Astrocyte (in vitro differentiated cells and primary cell): ENCODE measurements at regions not wholly inside any gene's neighbourhood (a gene's known extent, or its start where the extent isn't known, plus 50 kb on each side); places are given as distances from the start of the nearest gene placed in this dataset.
A peak's percentile ranks its signal among the peaks of the same experiment; 100 is the strongest.
"Not testable (repeated sequence)": the region's sequence is repeated elsewhere in the genome, so short reads cannot be mapped to it uniquely, and the experiment has no call there.

ENCODE experiments used
- DNase-seq: peaks from one replicate; pipeline ENCODE4 v3.0.0-alpha.2; 2010; ENCODE audit warnings: low read depth
- FAIRE-seq: peaks from 2 replicates; lab custom pipeline; 2011; peaks lifted over from hg19 to GRCh38; lab: Jason Lieb, UNC
- H2AFZ ChIP-seq: 2 replicates; pipeline ENCODE4 v1.6.0; 2012; ENCODE audit warnings: low read depth, low read length, inconsistent platforms
- H3K27ac ChIP-seq: 2 replicates; pipeline ENCODE4 v1.5.1; 2011; ENCODE audit warnings: low read depth, low read length, inconsistent platforms
- H3K27me3 ChIP-seq: 2 replicates; pipeline ENCODE4 v1.6.0; 2011; ENCODE audit warnings: low read length, inconsistent platforms; ENCODE audit not compliant: insufficient read depth
- H3K36me3 ChIP-seq: 2 replicates; pipeline ENCODE4 v1.5.1; 2011; ENCODE audit warnings: low read length, inconsistent platforms; ENCODE audit not compliant: insufficient read depth
- H3K4me1 ChIP-seq: 2 replicates; pipeline ENCODE4 v1.5.1; 2011; ENCODE audit warnings: low read length, inconsistent platforms; ENCODE audit not compliant: insufficient read depth
- H3K4me2 ChIP-seq: 2 replicates; pipeline ENCODE4 v1.6.0; 2012; ENCODE audit warnings: low read length, inconsistent platforms
- H3K4me3 ChIP-seq: 2 replicates; pipeline ENCODE4 v1.5.1; 2011; ENCODE audit warnings: low read depth, mild to moderate bottlenecking, low read length, inconsistent platforms; ENCODE audit not compliant: insufficient read depth
- H3K79me2 ChIP-seq: 2 replicates; pipeline ENCODE4 v1.6.0; 2012; ENCODE audit warnings: mild to moderate bottlenecking, low read length, inconsistent platforms; ENCODE audit not compliant: insufficient read depth
- H3K9ac ChIP-seq: 2 replicates; pipeline ENCODE4 v1.6.0; 2012; ENCODE audit warnings: mild to moderate bottlenecking, low read length, inconsistent platforms
- H3K9me3 ChIP-seq: 2 replicates; pipeline ENCODE4 v1.5.1; 2012; ENCODE audit warnings: low read depth, mild to moderate bottlenecking, low read length, inconsistent platforms; ENCODE audit not compliant: insufficient read depth
- H4K20me1 ChIP-seq: 2 replicates; pipeline ENCODE4 v1.6.0; 2012; ENCODE audit warnings: low read length, inconsistent platforms; ENCODE audit not compliant: insufficient read depth
- H3K27ac Mint-ChIP-seq: one replicate; pipeline ENCODE4 v1.8.0; 2021; ENCODE audit warnings: mild to moderate bottlenecking, mixed read lengths; ENCODE audit not compliant: unreplicated experiment
- H3K27me3 Mint-ChIP-seq: one replicate; pipeline ENCODE4 v1.8.0; 2021; ENCODE audit warnings: low read depth, mixed read lengths; ENCODE audit not compliant: unreplicated experiment
- H3K36me3 Mint-ChIP-seq: one replicate; pipeline ENCODE4 v1.8.0; 2021; ENCODE audit warnings: low read depth, mixed read lengths; ENCODE audit not compliant: unreplicated experiment
- H3K4me1 Mint-ChIP-seq: one replicate; pipeline ENCODE4 v1.8.0; 2021; ENCODE audit warnings: low read depth, mixed read lengths; ENCODE audit not compliant: unreplicated experiment
- H3K4me3 Mint-ChIP-seq: one replicate; pipeline ENCODE4 v1.8.0; 2021; ENCODE audit warnings: mild to moderate bottlenecking, moderate library complexity, mixed read lengths; ENCODE audit not compliant: unreplicated experiment
- H3K9me3 Mint-ChIP-seq: one replicate; pipeline ENCODE4 v1.8.0; 2021; ENCODE audit warnings: mild to moderate bottlenecking, mixed read lengths; ENCODE audit not compliant: unreplicated experiment

DNA sequence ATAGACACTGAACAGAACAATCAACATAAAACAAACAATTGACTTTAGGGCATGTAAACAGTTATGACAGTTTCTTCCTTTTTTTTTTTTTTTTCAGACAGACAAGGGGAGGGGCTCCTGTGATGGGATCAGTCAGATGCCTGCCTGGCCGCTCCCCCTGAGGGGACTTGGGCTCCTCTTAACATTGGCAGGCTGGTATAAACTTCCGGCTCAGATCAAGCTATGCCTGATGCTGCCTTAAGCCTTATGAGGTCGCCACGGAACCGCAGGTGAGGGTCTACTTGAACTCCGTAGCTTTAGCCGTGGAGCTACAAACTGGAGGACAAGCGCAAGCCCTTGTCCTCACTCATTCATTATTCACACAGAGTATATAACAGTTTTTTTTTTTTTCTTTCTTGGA, 115.8 kb downstream of the UNC93B1 start:
- not testable (repeated sequence) for H2AFZ ChIP-seq, H4K20me1 ChIP-seq, H3K9me3 Mint-ChIP-seq, H3K79me2 ChIP-seq, H3K36me3 ChIP-seq, H3K27ac Mint-ChIP-seq, H3K4me1 ChIP-seq, DNase-seq, FAIRE-seq, H3K27me3 ChIP-seq, H3K4me3 Mint-ChIP-seq, H3K36me3 Mint-ChIP-seq, H3K4me2 ChIP-seq, H3K27ac ChIP-seq, H3K4me3 ChIP-seq, H3K9ac ChIP-seq, H3K9me3 ChIP-seq
- Mint-ChIP-seq H3K4me1 (peaks cover 11% of the 10 kb centered on the region), H3K27me3 (peaks cover 32% of the 10 kb centered on the region)

DNA sequence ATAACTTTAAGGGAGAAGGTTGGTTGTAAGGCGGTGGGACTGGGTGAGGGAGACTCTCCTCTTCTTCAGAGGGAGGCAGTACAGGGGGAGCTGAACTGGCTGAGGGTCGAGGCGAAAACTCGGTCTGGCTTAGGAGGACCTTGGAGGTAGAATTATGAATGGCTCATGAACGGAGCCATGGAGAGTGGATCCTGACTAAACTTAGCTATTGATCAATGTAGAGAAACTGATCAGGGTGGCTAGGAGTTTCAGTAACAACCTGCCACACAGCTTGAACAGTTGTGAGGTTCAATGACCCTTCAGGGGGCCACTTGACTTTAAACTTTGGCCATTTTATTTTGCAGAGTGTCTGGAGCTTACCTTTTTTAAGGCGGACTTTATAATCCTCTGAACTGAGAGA, 117.2 kb downstream of the UNC93B1 start:
- FAIRE-seq, H3K27ac Mint-ChIP-seq: not testable (repeated sequence)
- H3K4me1 Mint-ChIP-seq = peaks cover 11% of the 10 kb centered on the region

DNA sequence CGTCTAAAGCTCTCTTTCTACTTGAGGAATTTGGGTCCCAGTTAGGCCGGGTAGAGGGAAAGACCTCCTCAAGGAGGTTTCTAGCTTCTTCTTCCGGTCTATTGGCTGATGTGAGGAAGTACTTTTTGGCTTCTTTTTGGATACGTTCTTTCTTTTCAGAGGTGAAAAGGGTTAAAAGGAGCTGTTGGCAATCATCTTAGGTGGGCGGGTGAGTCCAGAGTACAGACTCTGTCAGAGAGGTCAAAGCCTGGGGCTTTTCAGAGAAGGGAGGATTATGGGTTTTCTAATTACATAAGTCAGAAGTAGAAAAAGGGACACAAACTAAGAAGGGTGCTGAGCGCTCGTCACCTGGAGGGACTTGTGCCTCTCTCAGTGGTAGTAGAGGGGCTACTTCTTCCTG, 117.7 kb downstream of the UNC93B1 start:
- not testable (repeated sequence) for H3K4me2 ChIP-seq, H2AFZ ChIP-seq, H3K9ac ChIP-seq, H3K79me2 ChIP-seq, H3K4me1 ChIP-seq, DNase-seq, H3K36me3 ChIP-seq, H3K4me3 ChIP-seq, H3K9me3 Mint-ChIP-seq, H3K36me3 Mint-ChIP-seq, H3K4me3 Mint-ChIP-seq, H4K20me1 ChIP-seq, H3K27me3 ChIP-seq, FAIRE-seq, H3K27ac ChIP-seq, H3K9me3 ChIP-seq
- Mint-ChIP-seq H3K27ac (peak overlapping the region; percentile 34), H3K4me1 (peaks cover 11% of the 10 kb centered on the region), H3K27me3 (peaks cover 36% of the 10 kb centered on the region)

More for the DNA sequence above, 117.2 kb downstream of the UNC93B1 start:
- not testable (repeated sequence) for H2AFZ ChIP-seq, H3K79me2 ChIP-seq, H3K27ac ChIP-seq, H3K4me1 ChIP-seq, H3K9ac ChIP-seq, H3K27me3 ChIP-seq, H3K36me3 ChIP-seq, H4K20me1 ChIP-seq, DNase-seq, H3K9me3 Mint-ChIP-seq, H3K4me2 ChIP-seq, H3K36me3 Mint-ChIP-seq, H3K9me3 ChIP-seq, H3K4me3 ChIP-seq, H3K4me3 Mint-ChIP-seq
- peaks cover 36% of the 10 kb centered on the region for H3K27me3 Mint-ChIP-seq

DNA sequence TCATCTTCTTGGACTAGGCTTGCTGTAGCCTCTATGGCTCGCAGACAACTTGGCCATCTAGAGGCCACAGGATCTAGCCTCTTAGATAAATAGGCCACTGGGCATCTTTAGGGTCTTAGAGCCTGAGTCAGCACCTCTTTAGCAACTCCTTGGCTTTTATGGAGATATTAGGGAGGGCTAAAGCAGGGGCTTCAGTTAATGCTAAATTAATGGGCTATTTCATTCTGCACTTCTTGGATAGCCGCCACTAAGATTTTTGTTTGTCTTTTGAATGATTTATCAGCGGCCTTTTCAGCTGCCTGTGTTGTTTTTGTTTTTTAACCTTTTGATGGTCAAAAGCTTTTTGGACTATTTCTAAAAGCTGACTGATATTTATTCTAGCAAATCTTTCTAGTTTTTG, 118.3 kb downstream of the UNC93B1 start:
- H2AFZ ChIP-seq, H3K4me3 ChIP-seq, H3K79me2 ChIP-seq, DNase-seq, H3K9me3 ChIP-seq, H3K27me3 ChIP-seq, H3K27ac ChIP-seq, H4K20me1 ChIP-seq, H3K36me3 Mint-ChIP-seq, H3K27ac Mint-ChIP-seq, H3K9ac ChIP-seq, H3K4me2 ChIP-seq, H3K4me1 ChIP-seq, H3K36me3 ChIP-seq, H3K9me3 Mint-ChIP-seq, FAIRE-seq, H3K4me3 Mint-ChIP-seq: not testable (repeated sequence)
- Mint-ChIP-seq H3K27me3 (peaks cover 37% of the 10 kb centered on the region), H3K4me1 (peaks cover 11% of the 10 kb centered on the region)

DNA sequence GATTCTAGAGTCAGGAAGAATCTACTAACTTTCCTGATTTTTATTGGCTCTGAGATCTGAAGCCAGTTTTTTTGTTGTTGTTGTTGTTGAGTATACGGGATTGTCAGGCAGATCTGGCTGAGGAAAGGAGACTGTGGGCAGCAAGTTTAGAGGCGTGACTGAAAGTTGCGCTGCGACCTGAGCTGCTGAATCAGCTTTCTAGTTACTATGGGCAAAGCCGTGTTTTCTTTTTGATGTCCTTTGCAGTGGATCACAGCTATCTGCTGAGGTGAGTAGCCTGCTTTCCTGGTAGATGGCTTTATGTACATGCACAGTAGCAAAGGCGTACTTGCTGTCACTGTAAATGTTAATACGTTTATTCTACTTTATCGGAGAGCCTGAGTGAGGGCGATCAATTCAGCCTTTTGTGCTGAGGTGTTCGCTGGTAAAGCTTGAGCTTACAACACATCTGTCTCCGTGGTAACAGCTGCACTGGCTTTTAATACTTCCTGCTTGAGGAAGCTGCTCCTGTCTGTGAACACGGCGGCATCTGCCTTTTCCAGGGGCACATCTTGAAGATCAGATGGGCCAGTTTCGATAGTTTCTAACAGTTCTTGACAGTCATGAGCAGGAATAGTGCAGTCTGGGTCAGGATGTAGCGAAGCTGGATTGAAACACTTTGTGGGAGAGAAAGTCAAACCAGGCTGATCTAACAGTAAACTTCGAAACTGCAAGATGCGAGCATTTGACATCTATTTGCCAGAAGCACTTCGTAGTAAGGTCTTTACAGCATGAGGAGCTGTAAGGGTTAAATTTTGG, 118.9 kb downstream of the UNC93B1 start:
- not testable (repeated sequence) for H2AFZ ChIP-seq, H3K9ac ChIP-seq, FAIRE-seq, H3K4me1 ChIP-seq, H3K4me3 ChIP-seq, H3K9me3 Mint-ChIP-seq, H3K36me3 Mint-ChIP-seq, H3K4me2 ChIP-seq, H3K4me3 Mint-ChIP-seq, H3K27ac ChIP-seq, H4K20me1 ChIP-seq, DNase-seq, H3K9me3 ChIP-seq, H3K27me3 ChIP-seq, H3K36me3 ChIP-seq, H3K79me2 ChIP-seq
- peaks cover 11% of the 10 kb centered on the region for H3K4me1 Mint-ChIP-seq
- peak overlapping the region; percentile 41 for H3K27ac Mint-ChIP-seq
- H3K27me3 Mint-ChIP-seq = peaks cover 37% of the 10 kb centered on the region

DNA sequence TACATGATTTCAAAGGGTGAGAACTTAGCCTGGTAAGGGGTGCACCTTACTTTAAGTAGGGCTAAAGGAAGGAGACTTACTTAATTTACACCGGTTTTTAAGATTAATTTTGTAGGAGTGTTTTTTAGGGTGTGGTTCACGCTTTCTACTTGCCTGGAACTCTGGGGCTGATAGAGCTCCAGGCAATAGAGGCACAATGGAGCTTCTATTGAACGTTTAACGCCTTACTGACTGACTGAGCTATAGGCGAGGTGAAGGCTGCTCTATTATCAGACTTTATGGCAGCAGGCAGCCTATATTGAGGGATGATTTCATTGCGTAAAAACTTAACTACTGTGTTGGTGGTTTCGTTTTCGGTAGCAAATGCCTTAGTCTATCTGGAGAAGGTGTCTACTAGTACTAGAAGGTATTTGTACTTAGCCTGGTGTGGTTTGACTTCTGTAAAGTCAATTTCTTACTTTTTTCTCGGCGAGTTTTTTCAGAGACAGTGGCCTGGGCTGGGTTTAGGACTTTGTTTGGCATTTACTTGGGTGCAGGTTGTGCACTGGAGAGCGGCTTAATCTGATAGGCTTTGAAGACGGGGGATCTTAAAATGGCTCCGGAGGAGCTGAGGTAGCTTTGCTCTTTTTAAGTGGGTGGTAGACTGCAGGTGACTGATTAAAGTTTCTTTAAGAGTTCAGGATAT, 119.7 kb downstream of the UNC93B1 start:
- H4K20me1 ChIP-seq, H3K4me3 ChIP-seq, H3K4me1 ChIP-seq, H3K27me3 ChIP-seq, H3K27ac ChIP-seq, H3K9me3 Mint-ChIP-seq, H3K4me2 ChIP-seq, H2AFZ ChIP-seq, H3K9ac ChIP-seq, H3K36me3 Mint-ChIP-seq, H3K79me2 ChIP-seq, H3K36me3 ChIP-seq, FAIRE-seq, DNase-seq, H3K9me3 ChIP-seq, H3K4me3 Mint-ChIP-seq: not testable (repeated sequence)
- Mint-ChIP-seq H3K4me1 (peaks cover 11% of the 10 kb centered on the region), H3K27ac (peak overlapping the region; percentile 41), H3K27me3 (peaks cover 36% of the 10 kb centered on the region)
